ENCODE measurements at regions not wholly inside any gene's neighbourhood (a gene's known extent, or its start where the extent isn't known, plus 50 kb on each side); places are given as distances from the start of the nearest gene placed in this dataset.
"Not testable (repeated sequence)": the region's sequence is repeated elsewhere in the genome, so short reads cannot be mapped to it uniquely, and the experiment has no call there.

DNA sequence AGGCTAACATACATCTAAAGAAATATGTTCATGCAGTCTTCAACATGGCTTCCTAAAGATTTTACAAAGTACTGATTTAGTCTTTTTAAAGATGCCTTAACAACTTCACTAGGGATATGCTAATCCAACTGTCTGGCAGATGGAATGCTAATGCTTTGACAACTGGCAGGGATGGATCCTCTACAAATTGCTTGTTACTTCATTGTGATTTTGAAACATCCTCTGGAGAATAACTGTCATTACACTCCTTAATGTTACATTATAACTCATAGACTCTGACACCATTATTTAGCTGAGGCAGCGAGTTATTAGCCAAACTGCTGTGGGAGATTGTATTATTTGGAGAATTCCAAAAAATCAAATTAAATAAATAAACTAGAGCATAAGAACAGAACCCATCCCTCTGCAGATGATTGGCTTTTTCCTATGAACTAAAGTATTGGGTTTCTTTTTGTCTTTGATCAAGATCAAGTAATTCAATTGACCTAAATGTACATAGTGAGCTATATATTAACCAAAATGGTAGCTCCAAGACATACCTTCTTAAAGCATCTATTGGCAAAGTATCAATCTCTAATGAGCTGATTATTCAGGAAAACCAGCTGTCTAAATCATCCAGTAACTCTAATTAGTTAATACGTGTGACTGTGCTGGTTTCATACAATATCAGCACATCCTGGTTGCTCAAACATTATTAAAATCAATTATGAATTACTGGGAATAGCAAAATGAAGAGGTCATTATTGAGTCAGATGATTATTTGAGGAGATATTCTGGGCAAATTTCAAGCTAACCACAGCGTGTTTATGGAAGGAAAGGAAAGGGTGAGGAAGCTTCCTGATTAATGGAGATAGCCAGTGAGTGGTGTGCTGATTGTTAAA is 321.3 kb upstream of the TFPI start:
- no peak for DNase-seq

- no peak for DNase-seq
Measured at GRCh38 chr2:187876554-187876953, 322.3 kb upstream of the TFPI start.

DNA sequence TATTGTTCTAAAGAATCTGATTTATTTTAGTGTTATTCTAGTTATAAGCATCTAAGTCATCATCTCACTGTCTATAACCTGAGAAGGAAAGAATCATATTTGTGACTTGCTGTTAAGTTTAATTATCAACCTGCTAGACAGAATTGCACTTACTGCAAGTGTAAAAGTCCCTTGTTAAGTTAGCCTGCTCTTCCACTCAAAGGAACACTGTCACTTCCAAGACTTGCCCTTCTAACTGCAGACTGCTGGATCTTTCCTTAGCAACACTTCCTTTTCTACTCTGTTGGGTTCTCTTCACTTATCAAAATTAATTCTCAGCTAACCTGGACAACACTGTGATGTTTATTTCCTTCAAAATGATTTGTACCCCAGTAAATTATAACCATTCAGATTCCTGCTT is 323.2 kb upstream of the TFPI start:
- no peak for DNase-seq

DNA sequence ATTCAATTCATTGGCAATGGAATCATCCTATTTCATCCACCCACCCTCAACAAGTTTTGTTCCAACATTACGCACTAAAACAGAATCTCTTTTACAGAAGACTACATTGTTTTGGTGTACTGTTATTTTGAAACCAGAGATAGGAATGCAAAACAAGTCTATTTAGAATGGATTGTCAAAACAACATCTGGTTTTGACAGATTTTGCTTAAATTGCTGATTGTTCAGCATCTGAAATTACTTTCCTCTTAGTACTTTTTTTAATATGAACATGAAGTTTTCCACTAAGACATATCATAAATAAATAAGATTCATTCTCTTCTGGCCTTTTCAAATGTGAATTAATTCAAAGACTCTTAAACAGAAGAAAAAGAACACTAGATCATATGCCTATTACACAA is 323.9 kb upstream of the TFPI start:
- no peak for DNase-seq

DNA sequence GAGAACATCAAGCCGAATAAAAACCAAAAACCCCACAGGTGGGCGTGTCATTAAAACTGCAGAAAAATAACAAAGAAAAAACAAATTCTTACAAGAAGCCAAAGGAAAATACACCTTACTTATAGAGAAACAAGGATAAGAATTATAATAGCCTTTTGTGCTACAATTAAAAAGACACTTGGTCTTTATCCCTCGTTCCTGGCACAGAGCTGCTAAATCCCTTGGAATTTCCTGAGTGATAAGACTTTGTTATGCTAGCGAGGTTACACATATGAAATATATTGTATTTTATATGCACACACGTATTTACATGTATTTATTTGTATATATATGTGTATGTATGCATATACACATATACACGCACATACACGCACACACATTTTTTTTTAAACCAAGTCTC is 325.3 kb upstream of the TFPI start:
- DNase-seq: no peak

DNA sequence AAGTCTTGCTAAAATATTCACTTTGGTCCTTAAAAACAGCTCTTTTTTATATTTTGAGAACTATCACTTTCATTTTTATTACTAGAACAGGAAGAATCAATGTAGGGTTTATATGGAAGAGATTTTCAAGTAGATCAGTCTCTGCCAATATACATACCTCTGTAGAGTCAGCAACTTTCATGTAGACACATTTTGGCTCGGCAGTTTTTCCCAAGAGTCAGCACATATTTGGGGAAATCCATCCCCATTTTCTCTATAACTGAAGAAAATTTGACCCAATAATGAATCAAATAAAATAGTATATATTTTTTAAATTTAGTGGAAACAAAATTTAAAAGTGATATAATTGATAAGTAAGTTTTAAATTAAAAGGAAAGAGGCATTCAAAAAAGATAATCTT is 329.8 kb upstream of the TFPI start:
- DNase-seq: no peak

GRCh38 chr2:187890690-187891089 is 336.5 kb upstream of the TFPI start:
- DNase-seq: peak; percentile 12

DNA sequence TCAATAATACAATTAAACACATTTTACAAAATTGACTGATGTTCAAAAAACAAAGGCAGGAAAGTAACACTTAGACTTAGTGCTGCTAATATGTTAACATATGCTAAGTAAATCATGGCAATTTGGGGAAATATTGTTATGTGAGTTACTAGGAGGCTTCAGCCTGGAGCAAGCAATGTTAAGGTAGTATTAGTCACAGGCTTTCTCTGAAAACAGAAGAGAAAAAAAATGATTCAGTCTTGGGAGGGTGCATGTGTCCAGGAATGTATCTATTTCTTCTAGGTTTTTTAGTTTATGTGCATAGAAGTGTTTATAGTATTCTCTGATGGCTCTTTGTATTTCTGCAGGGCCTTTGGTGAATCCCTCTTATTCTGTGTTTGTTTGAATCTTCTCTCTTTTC is 345.8 kb upstream of the TFPI start:
- no peak for DNase-seq

DNA sequence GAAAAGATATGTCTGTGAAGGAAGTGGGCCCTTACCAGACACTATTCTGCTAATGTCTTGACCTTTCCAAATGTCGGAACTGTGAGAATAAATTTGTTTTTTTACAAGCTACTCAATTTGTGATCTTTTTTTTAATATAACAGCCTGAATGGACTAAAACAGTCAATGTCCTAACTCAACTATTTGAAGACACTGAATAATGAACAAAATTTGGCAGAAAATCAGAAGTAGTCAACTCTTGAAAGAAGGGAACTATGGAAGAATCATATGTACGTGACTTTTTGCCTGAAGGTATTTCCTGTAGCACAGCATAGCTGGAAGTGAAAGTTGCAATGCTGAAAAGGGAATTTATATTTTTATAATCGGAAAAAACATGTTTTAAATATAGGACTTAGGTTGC is 351.8 kb upstream of the TFPI start:
- no peak for DNase-seq

DNA sequence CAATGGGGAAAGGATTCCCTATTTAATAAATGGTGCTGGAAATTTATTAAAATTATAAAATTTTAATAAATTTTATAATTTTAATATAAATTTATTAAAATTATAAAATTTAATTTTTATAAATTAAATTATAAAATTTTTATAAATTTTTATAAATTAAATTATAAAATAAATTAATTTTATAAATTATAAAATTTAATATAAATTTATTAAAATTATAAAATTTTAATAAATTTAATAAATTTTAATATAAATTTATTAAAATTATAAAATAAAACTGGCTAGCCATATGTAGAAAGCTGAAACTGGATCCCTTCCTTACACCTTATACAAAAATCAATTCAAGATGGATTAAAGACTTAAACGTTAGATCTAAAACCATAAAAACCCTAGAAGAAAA is 356.7 kb upstream of the TFPI start:
- DNase-seq: not testable (repeated sequence)

DNA sequence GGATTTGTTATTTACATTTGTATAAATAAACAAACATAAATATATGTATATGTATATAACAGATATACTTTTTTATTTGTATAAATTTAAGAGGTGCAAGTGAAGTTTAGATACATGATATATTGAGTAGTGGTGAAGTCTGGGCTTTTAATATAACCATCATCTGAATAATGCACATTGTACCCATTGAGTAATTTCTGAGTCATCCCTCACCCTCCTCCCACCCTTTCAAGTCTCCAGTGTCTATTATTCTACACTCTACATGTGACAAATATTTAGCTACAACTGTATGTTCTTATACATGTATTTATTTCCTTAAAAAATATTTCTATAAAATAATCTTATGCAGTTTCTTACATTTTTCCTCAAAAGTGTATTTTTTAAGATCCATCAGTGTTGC is 358.7 kb upstream of the TFPI start:
- DNase-seq: no peak

DNA sequence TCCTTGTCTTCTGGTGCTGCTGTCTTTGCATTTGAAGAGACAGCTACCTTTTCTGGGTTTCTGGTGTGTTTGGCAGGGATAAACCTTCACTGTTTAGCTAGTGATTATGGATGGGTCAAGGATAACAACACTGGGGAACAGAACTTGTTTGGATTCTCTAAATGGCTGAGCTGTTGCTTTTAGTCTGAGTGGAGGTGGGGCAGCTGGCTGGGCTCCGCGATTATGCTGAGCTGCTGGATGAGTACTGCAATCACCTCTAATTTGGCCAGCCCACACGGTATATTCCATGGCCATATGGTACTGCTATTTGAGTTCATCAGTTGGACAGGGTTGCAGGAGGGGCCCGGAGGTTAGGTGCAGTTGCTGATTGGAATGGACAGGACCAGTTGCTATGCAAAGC is 361.6 kb upstream of the TFPI start:
- DNase-seq: no peak

- DNase-seq: no peak
Measured at GRCh38 chr2:187916799-187917198, 362.6 kb upstream of the TFPI start.

- no peak for DNase-seq
Measured at GRCh38 chr2:187917535-187917934, 363.3 kb upstream of the TFPI start.

DNA sequence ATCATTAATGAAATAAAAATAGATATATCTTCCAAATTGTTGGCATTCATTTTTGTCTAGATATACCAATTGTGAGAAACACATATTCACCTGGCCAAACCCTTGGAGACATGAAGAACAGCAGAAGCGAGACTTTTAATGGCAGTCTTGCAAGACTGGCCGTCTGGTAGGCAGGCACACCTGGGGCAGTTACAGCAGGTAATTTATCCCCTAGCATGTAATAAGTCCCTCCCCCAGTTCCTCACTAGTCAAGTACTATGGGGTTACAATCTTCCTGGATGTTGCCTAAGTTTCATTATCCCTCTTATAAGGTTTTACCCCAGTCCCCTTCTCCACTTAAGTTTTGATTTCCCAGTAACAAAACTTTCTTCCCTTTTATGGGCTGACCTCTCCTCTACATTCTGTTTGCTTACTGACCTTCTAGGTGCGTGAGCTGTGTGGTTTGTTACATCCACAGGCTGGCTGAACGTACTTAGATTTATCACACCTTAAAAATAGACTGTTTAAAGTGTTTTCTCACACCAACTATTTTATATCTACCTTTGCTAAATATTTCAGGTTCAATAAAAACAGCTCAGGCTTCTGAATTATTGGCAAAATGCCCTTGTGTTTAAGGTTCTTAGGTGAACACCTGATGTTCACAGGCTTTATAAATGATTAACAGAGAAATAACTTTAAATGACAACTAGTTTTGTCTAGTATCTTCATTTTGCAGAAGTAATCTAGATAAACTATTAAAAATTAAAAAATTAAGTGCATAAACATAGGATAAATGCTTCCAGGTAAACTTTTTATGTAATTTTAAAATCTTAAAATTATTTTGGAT is 365.0 kb upstream of the TFPI start:
- DNase-seq: no peak

DNA sequence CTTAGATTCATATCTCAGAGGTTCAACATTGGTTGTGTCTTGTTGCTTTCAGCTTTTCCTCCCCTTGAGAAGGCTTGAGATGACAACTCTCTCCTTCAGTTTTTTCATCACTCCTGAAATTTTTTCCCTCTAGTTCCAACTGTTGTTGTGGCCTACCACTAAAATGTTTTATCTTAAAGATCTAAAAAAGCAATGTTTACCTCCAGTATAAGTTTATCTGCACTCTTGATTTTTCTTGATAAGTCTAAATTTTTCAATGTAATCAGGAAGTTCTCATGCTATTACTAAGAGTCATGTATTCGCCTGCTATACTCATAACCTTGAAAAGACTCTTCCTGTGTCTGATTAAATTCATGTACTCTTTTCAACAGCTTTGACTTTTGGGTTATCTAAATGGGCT is 366.3 kb upstream of the TFPI start:
- no peak for DNase-seq

DNA sequence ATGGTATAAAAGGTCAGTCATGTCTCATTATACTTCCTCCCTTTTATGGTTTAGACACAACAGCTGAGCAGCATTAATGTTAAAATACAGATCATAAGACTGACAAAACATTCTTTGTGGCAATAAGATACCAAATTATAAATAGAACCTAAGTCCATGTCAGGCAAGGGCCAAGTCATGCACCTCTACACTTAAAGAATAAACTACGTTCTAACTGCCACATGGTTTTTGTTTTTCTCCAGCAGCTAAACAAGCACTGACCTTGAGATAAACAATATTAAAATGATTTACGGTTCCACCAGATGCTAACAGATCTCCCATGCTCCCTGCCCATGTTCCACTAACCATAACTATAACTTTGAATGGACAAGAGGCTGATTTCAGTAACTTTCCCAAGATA is 368.6 kb upstream of the TFPI start:
- no peak for DNase-seq

- no peak for DNase-seq
Measured at GRCh38 chr2:187924293-187924692, 367.4 kb upstream of the GULP1 start.

GRCh38 chr2:187934236-187934635 is 357.4 kb upstream of the GULP1 start:
- DNase-seq: no peak

DNA sequence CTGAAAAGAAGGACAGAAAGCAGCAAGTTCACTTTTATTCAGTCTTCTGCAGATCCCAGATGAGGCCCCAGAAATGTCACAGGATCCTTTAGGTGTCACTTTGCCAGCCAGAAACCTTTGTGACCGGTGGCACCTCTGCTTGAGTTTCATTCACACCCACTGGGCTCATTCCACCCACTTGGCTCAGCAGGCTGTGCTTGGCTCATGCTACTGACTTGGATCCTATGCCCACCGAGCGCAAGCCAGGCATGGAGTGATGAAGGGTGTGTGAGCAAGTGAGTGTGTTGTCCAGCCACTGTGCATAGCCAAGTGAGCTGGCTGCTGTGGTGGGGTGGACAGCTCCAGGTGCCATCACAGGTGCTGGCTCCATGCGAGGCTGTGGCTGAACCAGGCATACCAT is 357.0 kb upstream of the GULP1 start:
- DNase-seq: no peak

DNA sequence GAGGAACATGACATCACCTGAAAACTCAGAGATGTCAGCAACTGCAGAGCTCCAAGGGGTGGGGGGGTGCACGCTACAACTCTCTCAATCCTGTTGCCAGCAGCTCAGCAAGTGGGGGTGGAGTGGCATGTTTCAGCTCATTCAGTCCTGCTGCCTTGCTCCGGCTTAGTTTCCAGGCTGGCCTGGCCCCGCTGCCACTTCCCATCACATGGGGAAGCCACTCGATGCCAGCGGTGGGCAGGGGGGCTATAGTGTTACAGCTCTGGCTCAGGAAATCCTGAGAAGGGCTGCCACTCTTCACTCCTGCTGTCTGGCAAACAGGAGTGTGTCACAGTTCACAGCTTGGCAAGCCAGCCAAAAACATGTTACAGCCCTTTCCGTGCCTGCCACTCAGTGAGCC is 356.5 kb upstream of the GULP1 start:
- DNase-seq: no peak

DNA sequence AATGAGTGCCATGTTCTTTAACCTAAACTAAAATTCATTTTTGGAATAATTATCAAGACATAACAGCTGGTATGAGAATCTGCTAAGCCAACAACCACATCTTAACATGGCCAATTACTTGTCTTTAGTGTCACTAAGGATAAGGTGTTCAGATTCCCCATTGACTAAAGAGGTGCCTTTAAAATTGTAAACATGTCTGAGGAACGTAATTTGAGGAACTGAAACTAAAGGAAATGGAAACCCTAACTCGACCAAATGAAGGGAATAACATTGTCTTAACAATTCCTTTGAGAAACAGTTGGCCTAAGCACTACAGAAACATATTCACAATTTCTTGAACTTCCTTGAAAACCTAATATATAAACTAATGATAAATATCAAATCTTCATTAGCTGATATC is 355.4 kb upstream of the GULP1 start:
- no peak for DNase-seq

- DNase-seq: peak; percentile 57
Measured at GRCh38 chr2:187939180-187939579, 352.5 kb upstream of the GULP1 start.

- no peak for DNase-seq
Measured at GRCh38 chr2:187942876-187943275, 348.8 kb upstream of the GULP1 start.
